ENCODE measurements at regions not wholly inside any gene's neighbourhood (a gene's known extent, or its start where the extent isn't known, plus 50 kb on each side); places are given as distances from the start of the nearest gene placed in this dataset.
A peak's percentile ranks its signal among the peaks of the same experiment; 100 is the strongest.

DNA sequence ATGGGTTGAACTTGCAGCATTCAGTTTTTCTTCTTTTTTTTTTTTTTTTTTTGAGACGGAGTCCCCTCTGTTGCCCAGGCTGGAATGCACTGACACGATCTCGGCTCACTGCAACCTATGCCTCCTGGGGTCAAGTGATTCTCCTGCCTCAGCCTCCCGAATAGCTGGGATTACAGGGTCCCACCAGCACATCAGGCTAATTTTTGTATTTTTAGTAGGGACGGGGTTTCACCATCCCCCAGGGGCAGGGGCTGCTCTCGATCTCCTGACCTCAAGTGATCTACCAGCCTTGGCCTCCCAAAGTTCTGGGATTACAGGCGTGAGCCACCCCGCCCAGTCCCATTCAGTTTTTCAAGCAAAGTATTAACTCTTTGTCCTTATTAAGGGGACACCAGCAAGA lies 117.6 kb upstream of the PRSS16 start:
- ATAC-seq (no peak), FAIRE-seq (no peak), DNase-seq (ENCODE audit: low read depth, low spot score) (no peak)
- peaks cover 3 to 4% of the 10 kb centered on the region in 2 experiments; a peak in 3 of 4 replicates for H3K36me3 ChIP-seq (ENCODE audit: control insufficient read depth in 2 of 2, insufficient read depth in 2 of 2, low read length in 1 of 2)
- TF ChIP-seq, protein P1, sequence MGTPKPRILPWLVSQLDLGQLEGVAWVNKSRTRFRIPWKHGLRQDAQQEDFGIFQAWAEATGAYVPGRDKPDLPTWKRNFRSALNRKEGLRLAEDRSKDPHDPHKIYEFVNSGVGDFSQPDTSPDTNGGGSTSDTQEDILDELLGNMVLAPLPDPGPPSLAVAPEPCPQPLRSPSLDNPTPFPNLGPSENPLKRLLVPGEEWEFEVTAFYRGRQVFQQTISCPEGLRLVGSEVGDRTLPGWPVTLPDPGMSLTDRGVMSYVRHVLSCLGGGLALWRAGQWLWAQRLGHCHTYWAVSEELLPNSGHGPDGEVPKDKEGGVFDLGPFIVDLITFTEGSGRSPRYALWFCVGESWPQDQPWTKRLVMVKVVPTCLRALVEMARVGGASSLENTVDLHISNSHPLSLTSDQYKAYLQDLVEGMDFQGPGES (IDR thresholded peaks at IDR 0.05) = no peak
- TF ChIP-seq SREBF1 (IDR thresholded peaks at IDR 0.05; ENCODE audit: low read length) = no peak
- TF ChIP-seq HDGF (IDR thresholded peaks at IDR 0.05) = 0 out of 2 replicates have a peak, but pooled peaks have one; percentile 22
- no peak for TF ChIP-seq EP300 (IDR thresholded peaks at IDR 0.05; ENCODE audit: borderline replicate concordance in 1 of 2, control insufficient read depth in 1 of 2, low read depth in 2 of 2, low read length in 2 of 2)
- TF ChIP-seq SMAD5 (IDR thresholded peaks at IDR 0.05; ENCODE audit: low read depth) = no peak
- no peak for TF ChIP-seq ZBTB11 (CRISPR knock-in tag; IDR thresholded peaks at IDR 0.05)
- TF ChIP-seq NBN (IDR thresholded peaks at IDR 0.05) = 0 out of 2 replicates have a peak, but pooled peaks have one; percentile 31
- TF ChIP-seq SREBF2 (IDR thresholded peaks at IDR 0.05; ENCODE audit: low read length) = no peak
- TF ChIP-seq POLR2A (IDR thresholded peaks at IDR 0.05; ENCODE audit: low read depth, low read length) = no peak
- no peak for TF ChIP-seq ESRRA (IDR thresholded peaks at IDR 0.05; ENCODE audit: low read length)
- no peak for TF ChIP-seq MYB (IDR thresholded peaks at IDR 0.05; ENCODE audit: borderline replicate concordance, low read depth, low read length)
- TF ChIP-seq BACH1 (IDR thresholded peaks at IDR 0.05; ENCODE audit: borderline replicate concordance) = no peak
- TF ChIP-seq ZBTB33 (IDR thresholded peaks at IDR 0.05) = no peak
- TF ChIP-seq POU2F2 (IDR thresholded peaks at IDR 0.05; ENCODE audit: borderline replicate concordance, low read depth, low read length) = no peak
- TF ChIP-seq, protein P2, sequence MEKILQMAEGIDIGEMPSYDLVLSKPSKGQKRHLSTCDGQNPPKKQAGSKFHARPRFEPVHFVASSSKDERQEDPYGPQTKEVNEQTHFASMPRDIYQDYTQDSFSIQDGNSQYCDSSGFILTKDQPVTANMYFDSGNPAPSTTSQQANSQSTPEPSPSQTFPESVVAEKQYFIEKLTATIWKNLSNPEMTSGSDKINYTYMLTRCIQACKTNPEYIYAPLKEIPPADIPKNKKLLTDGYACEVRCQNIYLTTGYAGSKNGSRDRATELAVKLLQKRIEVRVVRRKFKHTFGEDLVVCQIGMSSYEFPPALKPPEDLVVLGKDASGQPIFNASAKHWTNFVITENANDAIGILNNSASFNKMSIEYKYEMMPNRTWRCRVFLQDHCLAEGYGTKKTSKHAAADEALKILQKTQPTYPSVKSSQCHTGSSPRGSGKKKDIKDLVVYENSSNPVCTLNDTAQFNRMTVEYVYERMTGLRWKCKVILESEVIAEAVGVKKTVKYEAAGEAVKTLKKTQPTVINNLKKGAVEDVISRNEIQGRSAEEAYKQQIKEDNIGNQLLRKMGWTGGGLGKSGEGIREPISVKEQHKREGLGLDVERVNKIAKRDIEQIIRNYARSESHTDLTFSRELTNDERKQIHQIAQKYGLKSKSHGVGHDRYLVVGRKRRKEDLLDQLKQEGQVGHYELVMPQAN (conservative IDR thresholded peaks at IDR 0.05) = no peak
- no peak for TF ChIP-seq PAX5 (IDR thresholded peaks at IDR 0.05; ENCODE audit: borderline replicate concordance, low read depth, low read length)
- H3K79me2 ChIP-seq (ENCODE audit: control insufficient read depth, insufficient read depth, low read length) = peaks cover 37% of the 10 kb centered on the region
- POLR2A ChIA-PET = interaction anchor here (0.7 to 5.3 kb wide), 8 partner anchors 9 to 680 kb away, joined by 3 to 62 read pairs (median 4); a partner anchor contains a TSS
- peak overlapping the region; percentile 80 for H3K4me3 ChIP-seq
- peak overlapping the region; percentile 93 for H3K27ac ChIP-seq (ENCODE audit: control insufficient read depth, insufficient read depth)
- intact Hi-C loops (cut with micrococcal nuclease; ENCODE audit: unreplicated experiment) (loop anchor here (5.0 kb wide), 1 partner anchor 933 kb away; a partner anchor contains a TSS), in situ Hi-C loops (cut with MboI) (loop anchor here (5.0 kb wide), 4 partner anchors 762 to 1008 kb away; a partner anchor contains a TSS)
- H3K27me3 ChIP-seq (replicated peaks in 1 of 2; ENCODE audit: control insufficient read depth in 2 of 2, insufficient read depth in 2 of 2, low read length in 1 of 2) = no peaks in the 10 kb centered on the region
- H3K4me1 ChIP-seq (ENCODE audit: control insufficient read depth, insufficient read depth, low read length) = peaks cover 19% of the 10 kb centered on the region
- WGBS (ENCODE audit: insufficient coverage, insufficient replicate concordance, low lambda C conversion rate, missing lambda C conversion rate) = 62% methylated on average over 4 of the region's 8 CpGs
- CTCF ChIA-PET = interaction anchor here (0.8 to 1.8 kb wide), 8 partner anchors 10 to 765 kb away, joined by 3 to 5 read pairs (median 4); a partner anchor contains a TSS
- SMC1A ChIA-PET (ENCODE audit: uncharacterized antibody, unreplicated experiment) = interaction anchor here (1.0 to 9.3 kb wide), 8 partner anchors 9 to 765 kb away, joined by 3 to 96 read pairs (median 5); a partner anchor contains a TSS
- no peaks in the 10 kb centered on the region for H4K20me1 ChIP-seq (ENCODE audit: control insufficient read depth, insufficient read depth)
- RAD21 ChIA-PET (ENCODE audit: unreplicated experiment) = interaction anchor here (0.7 to 5.7 kb wide), 5 partner anchors 14 to 1101 kb away, joined by 3 to 40 read pairs (median 5); a partner anchor contains a TSS
- BruUV-seq (replicated peaks) = no TSS peak
- H2AFZ ChIP-seq (ENCODE audit: control insufficient read depth, low read depth, low read length) = no peak overlapping the region; the same call in 1 of the 2 replicates
- peak overlapping the region; percentile 85 for H3K9ac ChIP-seq (ENCODE audit: control insufficient read depth, insufficient read depth, low read length)
- H3K4me2 ChIP-seq (ENCODE audit: control insufficient read depth, insufficient read depth) = peak overlapping the region; percentile 89
- H3K9me3 ChIP-seq (replicated peaks; ENCODE audit: control insufficient read depth, insufficient read depth, low read length) = no peaks in the 10 kb centered on the region
